IPS-18a (cell line): ENCODE measurements at regions not wholly inside any gene's neighbourhood (a gene's known extent, or its start where the extent isn't known, plus 50 kb on each side); places are given as distances from the start of the nearest gene placed in this dataset.

ENCODE experiments used
- H3K27ac ChIP-seq: one replicate; pipeline ENCODE4 v1.5.1; 2013; ENCODE audit warnings: low read length
- H3K27me3 ChIP-seq: one replicate; pipeline ENCODE4 v1.6.1; 2013; ENCODE audit warnings: mild to moderate bottlenecking, low read length; ENCODE audit not compliant: control insufficient read depth, insufficient read depth
- H3K36me3 ChIP-seq: one replicate; pipeline ENCODE4 v1.6.1; 2013; ENCODE audit warnings: low read depth, low read length; ENCODE audit not compliant: control insufficient read depth
- H3K4me1 ChIP-seq: one replicate; pipeline ENCODE4 v1.6.1; 2013; ENCODE audit warnings: low read depth, low read length; ENCODE audit not compliant: control insufficient read depth
- H3K4me3 ChIP-seq: one replicate; pipeline ENCODE4 v1.5.1; 2013; ENCODE audit warnings: low read length
- H3K9ac ChIP-seq: one replicate; pipeline ENCODE4 v1.6.1; 2013; ENCODE audit warnings: mild to moderate bottlenecking, low read length, moderate library complexity
- H3K9me3 ChIP-seq: one replicate; pipeline ENCODE4 v1.6.1; 2013; ENCODE audit warnings: low read depth, low read length; ENCODE audit not compliant: control insufficient read depth

GRCh38 chr3:6113338-6113737 lies 747.6 kb upstream of the GRM7 start:
- Histone ChIP-seq H3K4me3 (no peak overlapping the region), H3K27ac (no peak overlapping the region), H3K36me3 (no peaks in the 10 kb centered on the region), H3K27me3 (no peaks in the 10 kb centered on the region), H3K9me3 (no peaks in the 10 kb centered on the region), H3K4me1 (no peaks in the 10 kb centered on the region), H3K9ac (no peak overlapping the region)

GRCh38 chr3:6119367-6119766 lies 741.5 kb upstream of the GRM7 start:
- Histone ChIP-seq H3K27me3 (no peaks in the 10 kb centered on the region), H3K4me1 (peaks cover 41% of the 10 kb centered on the region), H3K27ac (no peak overlapping the region), H3K9ac (no peak overlapping the region), H3K4me3 (no peak overlapping the region), H3K36me3 (no peaks in the 10 kb centered on the region), H3K9me3 (no peaks in the 10 kb centered on the region)

DNA sequence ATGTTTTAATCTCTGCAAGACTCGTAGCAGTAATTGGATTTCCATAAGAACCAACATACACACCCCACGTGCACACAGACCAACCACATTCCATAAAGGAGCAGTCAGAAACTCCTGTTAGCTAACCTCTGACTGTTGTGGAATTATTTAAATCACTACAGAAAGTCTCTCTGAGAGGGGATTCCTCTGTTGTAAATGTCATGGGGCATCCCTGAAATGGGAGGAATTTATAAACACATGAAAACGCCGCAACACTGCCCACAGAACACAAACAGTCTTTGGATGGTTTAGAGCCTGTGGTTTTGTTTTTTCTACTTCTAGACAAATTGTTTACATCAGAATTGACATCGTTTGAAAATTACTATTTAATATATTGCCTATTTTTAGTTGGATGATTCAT lies 740.1 kb upstream of the GRM7 start:
- H3K9ac ChIP-seq: no peak overlapping the region
- H3K4me3 ChIP-seq: no peak overlapping the region
- H3K27me3 ChIP-seq: no peaks in the 10 kb centered on the region
- H3K36me3 ChIP-seq: no peaks in the 10 kb centered on the region
- H3K9me3 ChIP-seq: no peaks in the 10 kb centered on the region
- H3K27ac ChIP-seq: no peak overlapping the region
- H3K4me1 ChIP-seq: peaks cover 51% of the 10 kb centered on the region

DNA sequence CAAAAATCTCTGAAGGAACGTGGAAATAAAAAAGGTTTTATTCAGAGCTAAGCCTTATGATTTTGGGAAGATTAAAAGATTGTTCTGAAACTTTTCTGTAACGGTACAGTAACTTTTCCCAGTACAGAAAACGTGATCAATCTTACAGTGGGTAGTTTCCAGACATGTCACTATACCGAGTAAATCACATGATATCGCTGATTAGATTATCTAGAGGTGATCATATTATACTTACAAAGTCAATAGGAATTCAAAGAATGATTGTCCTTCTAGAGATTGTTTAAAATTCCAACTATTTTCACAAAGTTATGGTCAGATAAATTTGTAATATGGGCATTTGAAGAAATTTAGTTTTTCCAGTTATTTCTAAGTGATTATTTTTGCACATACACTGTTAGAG lies 736.0 kb upstream of the GRM7 start:
- no peak overlapping the region for H3K4me3 ChIP-seq
- H3K9ac ChIP-seq: no peak overlapping the region
- no peaks in the 10 kb centered on the region for H3K27me3 ChIP-seq
- H3K4me1 ChIP-seq: peaks cover 43% of the 10 kb centered on the region
- H3K27ac ChIP-seq: no peak overlapping the region
- H3K9me3 ChIP-seq: no peaks in the 10 kb centered on the region
- H3K36me3 ChIP-seq: no peaks in the 10 kb centered on the region

DNA sequence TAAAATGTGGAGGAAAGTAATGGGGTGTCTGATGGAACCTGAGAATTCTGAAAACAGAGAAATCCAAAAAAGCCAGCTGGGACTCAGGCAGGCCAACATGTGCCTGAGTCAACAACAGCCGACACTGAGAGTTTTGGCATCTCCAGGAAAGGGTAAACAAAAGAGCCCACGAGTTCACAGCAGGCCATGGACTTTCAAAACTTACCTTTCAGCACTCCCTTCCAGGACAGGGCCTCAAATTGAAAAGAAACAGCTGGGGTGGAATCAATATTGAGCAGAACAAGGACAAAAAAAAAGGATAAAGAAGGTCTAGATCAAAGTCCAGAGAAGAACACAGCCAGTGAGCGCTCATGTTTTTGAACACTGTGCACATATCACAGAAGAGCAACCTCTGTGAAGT lies 735.4 kb upstream of the GRM7 start:
- H3K4me1 ChIP-seq: peaks cover 41% of the 10 kb centered on the region
- no peak overlapping the region for H3K4me3 ChIP-seq
- H3K9ac ChIP-seq: no peak overlapping the region
- no peaks in the 10 kb centered on the region for H3K27me3 ChIP-seq
- H3K36me3 ChIP-seq: no peaks in the 10 kb centered on the region
- no peak overlapping the region for H3K27ac ChIP-seq
- no peaks in the 10 kb centered on the region for H3K9me3 ChIP-seq

DNA sequence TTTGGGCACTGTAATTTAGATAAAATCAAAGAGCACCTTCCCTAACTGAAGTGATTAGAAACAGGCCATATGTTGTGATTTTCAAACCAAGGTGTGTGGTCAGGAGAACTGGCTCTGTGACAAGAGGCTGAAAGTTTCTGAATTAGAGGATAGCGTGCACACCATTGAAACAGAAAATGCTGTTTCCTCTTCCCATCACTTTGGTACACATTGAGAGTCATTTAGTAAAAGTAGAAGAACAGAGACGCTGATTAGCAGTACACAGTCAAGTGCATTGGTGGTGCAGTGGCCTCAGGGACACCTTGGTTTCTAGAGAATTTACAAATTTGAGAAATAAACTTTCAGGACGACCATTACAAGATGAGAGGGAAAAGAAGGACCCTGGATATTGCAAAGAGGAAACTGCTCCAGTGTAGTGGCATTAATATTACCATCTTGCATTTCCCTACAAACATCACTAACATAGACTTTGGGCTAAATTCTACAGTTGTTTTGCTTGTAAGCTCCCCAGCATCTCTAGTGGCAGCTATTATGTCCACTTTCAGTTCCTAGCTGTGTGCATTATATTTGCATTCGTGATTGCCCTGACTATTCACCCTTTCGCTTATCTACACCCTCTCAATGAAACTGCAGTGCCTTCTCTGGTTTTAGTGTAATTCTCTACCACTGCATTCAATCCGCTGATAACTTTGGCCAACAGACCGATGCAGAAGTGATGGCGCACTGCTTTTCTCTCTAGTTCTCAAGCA lies 728.1 kb upstream of the GRM7 start:
- Histone ChIP-seq H3K36me3 (no peaks in the 10 kb centered on the region), H3K27me3 (no peaks in the 10 kb centered on the region), H3K9ac (no peak overlapping the region), H3K4me3 (no peak overlapping the region), H3K9me3 (no peaks in the 10 kb centered on the region), H3K4me1 (no peaks in the 10 kb centered on the region), H3K27ac (no peak overlapping the region)

DNA sequence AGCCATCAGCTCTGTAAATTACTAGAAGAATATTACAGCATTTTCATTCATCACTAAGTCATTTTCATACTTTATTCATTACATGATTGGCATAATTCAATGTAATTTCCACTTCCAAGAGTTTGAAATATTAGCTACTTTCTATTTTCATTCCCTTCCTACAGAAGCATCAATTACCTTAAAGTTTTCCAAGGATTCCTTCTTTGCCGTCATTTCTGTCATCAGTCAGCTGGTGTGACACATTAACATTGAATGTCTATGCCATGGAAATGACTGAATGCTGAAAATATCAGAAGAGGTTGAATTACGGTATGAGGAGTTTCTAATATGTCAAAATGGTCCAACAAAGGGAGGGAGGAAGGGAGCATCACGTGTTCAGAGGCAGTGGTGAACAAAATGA lies 718.2 kb upstream of the GRM7 start:
- no peaks in the 10 kb centered on the region for H3K9me3 ChIP-seq
- H3K36me3 ChIP-seq: no peaks in the 10 kb centered on the region
- no peaks in the 10 kb centered on the region for H3K4me1 ChIP-seq
- no peak overlapping the region for H3K27ac ChIP-seq
- no peak overlapping the region for H3K4me3 ChIP-seq
- no peaks in the 10 kb centered on the region for H3K27me3 ChIP-seq
- H3K9ac ChIP-seq: no peak overlapping the region

GRCh38 chr3:6147883-6148282 lies 713.0 kb upstream of the GRM7 start:
- H3K4me1 ChIP-seq: no peaks in the 10 kb centered on the region
- no peak overlapping the region for H3K4me3 ChIP-seq
- no peaks in the 10 kb centered on the region for H3K27me3 ChIP-seq
- no peaks in the 10 kb centered on the region for H3K9me3 ChIP-seq
- H3K27ac ChIP-seq: no peak overlapping the region
- no peaks in the 10 kb centered on the region for H3K36me3 ChIP-seq
- no peak overlapping the region for H3K9ac ChIP-seq

GRCh38 chr3:6155650-6156338 lies 705.1 kb upstream of the GRM7 start:
- no peaks in the 10 kb centered on the region for H3K9me3 ChIP-seq
- H3K4me1 ChIP-seq: no peaks in the 10 kb centered on the region
- H3K36me3 ChIP-seq: no peaks in the 10 kb centered on the region
- no peak overlapping the region for H3K9ac ChIP-seq
- H3K27ac ChIP-seq: no peak overlapping the region
- H3K4me3 ChIP-seq: no peak overlapping the region
- no peaks in the 10 kb centered on the region for H3K27me3 ChIP-seq

- Histone ChIP-seq H3K36me3 (no peaks in the 10 kb centered on the region), H3K9ac (no peak overlapping the region), H3K9me3 (no peaks in the 10 kb centered on the region), H3K4me3 (no peak overlapping the region), H3K4me1 (no peaks in the 10 kb centered on the region), H3K27ac (no peak overlapping the region), H3K27me3 (no peaks in the 10 kb centered on the region)
Observed at GRCh38 chr3:6165951-6166350, 695.0 kb upstream of the GRM7 start.

DNA sequence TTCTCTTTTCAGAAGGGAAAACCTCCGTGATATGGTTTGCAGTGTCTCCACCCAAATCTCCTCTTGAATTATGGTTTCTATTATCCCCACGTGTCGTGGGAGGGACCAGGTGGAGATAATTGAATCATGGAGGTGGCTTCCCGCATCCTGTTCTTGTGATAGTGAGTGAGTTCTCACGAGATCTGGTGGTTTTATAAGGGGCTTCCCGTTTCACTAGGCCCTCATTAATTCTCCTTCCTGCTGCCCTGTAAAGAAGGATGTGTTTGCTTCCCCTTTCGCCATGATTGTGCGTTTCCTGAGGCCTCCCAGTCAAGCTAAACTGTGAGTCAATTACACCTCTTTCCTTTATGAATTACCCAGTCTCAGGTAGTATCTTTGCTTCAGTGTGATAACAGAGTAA lies 692.7 kb upstream of the GRM7 start:
- H3K27ac ChIP-seq: no peak overlapping the region
- no peaks in the 10 kb centered on the region for H3K36me3 ChIP-seq
- no peak overlapping the region for H3K9ac ChIP-seq
- no peaks in the 10 kb centered on the region for H3K27me3 ChIP-seq
- no peaks in the 10 kb centered on the region for H3K9me3 ChIP-seq
- no peaks in the 10 kb centered on the region for H3K4me1 ChIP-seq
- H3K4me3 ChIP-seq: no peak overlapping the region
